NCI-H2171 treated with DMSO at 0.1 percent for 48 hours (cell line): ENCODE measurements at regions not wholly inside any gene's neighbourhood (a gene's known extent, or its start where the extent isn't known, plus 50 kb on each side); places are given as distances from the start of the nearest gene placed in this dataset.

Experiments
- DNase-seq: peaks from one replicate; lab custom pipeline; 2025; lab: John Stamatoyannopoulos, UW

DNA sequence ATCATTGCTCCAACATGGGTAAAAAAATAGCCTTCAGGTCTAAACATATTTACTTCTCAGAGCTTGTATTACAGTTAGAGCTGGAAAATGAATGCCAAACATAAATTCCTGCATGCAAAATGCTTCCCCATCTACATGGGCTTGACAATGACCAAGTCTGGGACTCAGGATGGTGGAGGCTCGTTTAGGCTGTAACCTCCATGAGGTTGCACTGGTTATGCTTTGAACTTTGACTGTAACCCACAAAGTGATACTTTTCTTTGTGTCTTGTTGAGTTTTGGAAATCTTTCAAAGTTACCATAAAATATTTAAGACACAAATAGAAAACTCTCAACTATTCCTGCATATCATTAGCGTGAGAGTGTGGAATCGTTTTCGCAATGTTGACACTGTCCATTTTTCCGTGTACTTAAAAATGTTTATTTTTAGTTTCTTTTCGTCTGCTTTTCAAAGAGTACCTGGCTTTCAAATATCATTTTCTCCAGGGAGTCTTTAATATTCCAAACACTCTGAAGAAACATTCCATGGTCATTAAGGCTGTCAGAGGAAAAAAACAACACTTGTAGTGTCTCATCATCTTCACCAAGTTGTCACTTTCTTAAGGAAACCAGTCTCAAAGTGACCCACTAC, 487.8 kb downstream of the ENC1 start:
- DNase-seq, result no peak

- no peak for DNase-seq
These were observed 488.4 kb downstream of the ENC1 start for GRCh38 chr5:74152136-74152535.

DNA sequence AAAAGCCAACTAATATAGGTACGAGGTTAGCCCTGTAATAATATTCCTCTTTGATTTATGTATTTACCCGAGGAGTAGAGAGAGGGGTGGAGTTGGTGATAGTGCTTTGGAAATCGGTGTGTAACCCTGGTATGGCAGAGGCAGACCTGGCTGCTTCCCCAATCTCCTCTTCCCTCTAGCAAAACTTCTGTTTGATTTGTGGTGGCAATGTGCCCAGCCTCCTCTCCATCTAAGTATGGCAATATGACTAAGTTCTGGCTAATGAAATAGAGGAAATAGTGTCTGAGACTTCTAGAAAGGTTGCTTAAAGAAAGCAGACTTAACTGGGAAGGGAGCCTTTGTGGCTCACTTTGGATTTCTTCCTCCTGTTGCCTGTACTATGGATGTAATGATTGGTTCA, 491.1 kb downstream of the ENC1 start:
- no peak for DNase-seq

DNA sequence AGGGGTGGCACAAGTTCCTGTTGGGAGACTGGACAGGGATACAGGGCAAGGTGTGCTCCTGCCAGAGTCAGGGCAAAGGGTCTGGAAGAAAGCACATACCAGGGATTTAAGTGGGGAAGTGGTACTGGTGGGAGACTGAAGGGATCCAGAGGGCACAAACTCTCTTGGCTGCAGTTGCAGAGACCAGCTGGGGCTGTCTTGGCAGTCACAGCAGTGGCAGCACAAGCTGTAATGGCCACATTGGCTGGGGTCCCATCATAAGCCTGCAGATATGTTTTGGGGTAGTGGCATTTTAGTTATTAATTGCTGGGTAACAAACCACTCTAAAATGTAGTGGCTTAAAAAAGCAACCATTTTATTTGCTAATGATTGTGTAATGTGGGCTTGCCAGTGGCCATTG, 492.2 kb downstream of the ENC1 start:
- no peak for DNase-seq

DNA sequence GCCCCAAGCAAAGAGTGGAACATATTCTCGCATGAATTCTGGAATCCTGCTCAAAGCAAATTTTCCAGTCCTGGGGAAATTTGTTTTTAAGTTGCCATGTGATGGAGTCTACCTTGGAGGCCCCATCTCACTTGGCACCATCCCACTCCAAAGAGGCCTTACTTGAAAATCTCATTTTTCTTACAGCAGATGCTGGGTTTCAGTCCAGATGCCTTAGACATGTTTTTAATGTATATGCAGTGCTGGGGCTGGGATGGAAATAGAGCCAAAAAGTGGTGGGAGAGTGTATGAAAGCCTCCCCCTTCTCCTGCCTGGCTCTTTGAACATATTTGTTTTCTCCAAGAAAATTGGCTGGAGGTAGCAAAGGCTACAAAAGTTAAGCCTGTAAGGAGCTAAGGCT, 493.7 kb downstream of the ENC1 start:
- no peak for DNase-seq

- no peak for DNase-seq
These were observed 494.6 kb downstream of the ENC1 start for GRCh38 chr5:74145951-74146350.

DNA sequence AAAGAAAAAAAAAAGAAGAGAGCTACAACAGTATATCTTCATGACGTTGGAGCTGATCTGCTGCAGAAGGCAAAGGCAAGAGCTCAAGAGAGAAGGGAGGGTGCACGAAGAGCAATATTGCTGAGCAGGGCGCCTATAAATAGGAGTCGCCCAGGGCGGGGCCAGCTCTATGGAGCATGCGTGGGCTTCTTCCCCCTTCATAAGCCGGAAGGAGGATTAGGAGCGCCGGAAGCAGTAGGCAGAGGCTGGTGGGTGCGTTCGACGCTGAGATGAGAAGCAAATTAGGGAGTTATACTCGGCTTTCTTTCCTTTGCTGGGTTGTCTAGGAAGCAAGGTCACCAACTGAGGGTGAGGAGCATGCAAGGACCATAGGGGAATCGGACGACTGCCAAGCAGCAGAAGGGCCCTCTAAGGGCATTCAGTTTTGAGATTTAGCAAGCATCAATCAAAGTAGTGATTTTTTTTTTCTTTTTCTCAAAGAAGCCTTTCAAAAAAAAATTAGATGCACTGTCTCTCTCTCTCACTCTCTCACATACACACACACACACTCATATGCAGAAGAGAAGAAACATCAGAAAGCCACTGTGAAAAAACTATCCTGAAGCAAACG, 496.7 kb downstream of the ENC1 start:
- no peak for DNase-seq

DNA sequence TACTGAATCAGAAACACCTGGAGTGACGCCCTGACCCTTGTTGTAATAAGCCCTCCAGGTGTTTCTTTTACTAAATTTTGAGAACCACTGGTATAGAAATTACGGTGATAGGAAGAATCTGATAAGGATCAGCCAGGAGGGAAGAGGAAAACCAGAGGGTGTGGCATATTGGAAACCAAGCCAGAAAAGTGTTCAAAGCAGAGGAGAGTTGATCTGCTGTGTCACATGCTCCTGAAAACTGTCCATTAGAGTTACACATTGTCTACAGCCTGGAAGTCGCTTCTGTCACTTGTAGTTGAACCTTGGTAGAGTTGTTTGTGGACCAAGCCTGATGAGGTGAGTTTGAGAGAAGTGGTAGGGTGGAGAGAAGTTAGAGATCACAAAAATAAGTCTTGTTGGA, 497.4 kb downstream of the ENC1 start:
- no peak for DNase-seq

DNA sequence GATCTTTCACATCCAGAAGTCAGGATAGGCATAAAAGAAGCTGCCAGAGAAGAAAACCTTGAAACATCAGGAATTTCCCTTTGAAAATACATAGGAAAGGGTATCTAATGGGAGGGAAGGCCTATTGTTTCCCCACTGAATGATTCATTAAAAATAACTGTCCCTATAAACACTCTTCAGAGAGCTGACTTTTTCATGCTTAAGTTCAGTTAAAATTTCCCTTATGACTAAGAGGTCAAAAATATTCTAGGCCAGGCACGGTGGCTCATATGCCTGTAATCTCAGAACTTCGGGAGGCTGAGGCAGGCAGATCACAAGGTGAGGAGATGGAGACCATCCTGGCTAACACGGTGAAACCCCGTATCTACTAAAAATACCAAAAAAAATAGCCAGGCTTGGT, 499.5 kb downstream of the ENC1 start:
- no peak for DNase-seq

GRCh38 chr5:74140409-74140808, 500.1 kb downstream of the ENC1 start:
- no peak for DNase-seq

- no peak for DNase-seq
These were observed 500.9 kb downstream of the ENC1 start for GRCh38 chr5:74139589-74139988.

GRCh38 chr5:74138721-74139120, 501.8 kb downstream of the ENC1 start:
- no peak for DNase-seq

- DNase-seq, result peak; percentile 56
These were observed 504.2 kb downstream of the ENC1 start for GRCh38 chr5:74136276-74136825.

DNA sequence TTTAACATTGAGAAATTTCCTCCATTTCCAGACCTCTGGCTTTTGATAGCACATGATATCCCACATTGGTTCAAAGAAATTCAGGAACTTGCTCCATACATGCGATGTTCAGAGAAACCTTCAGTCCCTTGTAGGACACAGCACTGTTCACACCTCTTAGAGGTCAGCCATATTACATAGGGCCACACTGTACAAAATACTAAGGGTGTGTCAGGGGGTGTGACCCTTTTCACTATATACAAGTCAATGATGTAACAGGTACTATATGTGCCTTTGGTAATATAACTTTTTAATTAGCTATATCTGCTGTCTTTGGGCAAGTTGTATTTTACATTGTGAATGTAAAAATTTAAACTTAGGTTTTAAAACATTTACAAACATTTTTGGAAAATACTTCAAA, 505.5 kb downstream of the ENC1 start:
- DNase-seq, result no peak

- DNase-seq, result no peak
These were observed 506.5 kb downstream of the ARHGEF28 start for GRCh38 chr5:74132485-74132884.

GRCh38 chr5:74131250-74131649, 505.3 kb downstream of the ARHGEF28 start:
- no peak for DNase-seq

DNA sequence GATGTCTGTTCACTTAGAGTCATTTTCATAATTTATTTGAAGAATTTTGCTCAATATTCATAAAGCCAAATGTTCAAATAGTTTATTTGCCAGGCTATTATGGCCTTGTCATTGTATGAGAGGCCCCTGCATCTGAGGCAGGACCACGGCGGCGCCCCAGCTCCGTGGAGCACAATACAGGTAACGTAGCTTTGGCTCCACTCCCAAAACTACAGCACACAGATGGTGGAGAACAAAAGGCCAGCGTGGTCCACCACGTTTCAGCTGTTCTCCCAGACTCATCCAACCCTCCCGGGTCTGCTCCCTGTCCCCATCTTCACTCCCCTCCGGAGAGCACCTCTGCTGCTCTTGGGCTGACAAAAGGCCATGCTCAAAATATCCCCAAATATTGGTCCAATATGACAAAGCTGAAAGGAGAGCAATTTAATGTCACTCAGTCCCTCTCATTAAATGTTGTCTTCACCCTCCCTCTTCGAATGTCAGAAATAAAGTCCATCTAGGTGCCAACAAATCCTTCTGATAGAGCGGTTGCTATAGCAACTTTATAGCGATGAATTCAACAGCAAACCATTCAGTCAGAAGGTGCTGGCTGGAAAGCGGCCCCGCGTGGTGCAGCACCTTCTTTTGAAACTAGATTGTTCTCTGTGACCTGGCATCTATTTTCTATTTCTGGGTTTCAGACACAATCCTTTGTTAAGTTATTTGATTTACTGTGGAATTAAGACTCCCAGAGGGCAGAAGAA, 504.3 kb downstream of the ARHGEF28 start:
- peak; percentile 73 for DNase-seq

DNA sequence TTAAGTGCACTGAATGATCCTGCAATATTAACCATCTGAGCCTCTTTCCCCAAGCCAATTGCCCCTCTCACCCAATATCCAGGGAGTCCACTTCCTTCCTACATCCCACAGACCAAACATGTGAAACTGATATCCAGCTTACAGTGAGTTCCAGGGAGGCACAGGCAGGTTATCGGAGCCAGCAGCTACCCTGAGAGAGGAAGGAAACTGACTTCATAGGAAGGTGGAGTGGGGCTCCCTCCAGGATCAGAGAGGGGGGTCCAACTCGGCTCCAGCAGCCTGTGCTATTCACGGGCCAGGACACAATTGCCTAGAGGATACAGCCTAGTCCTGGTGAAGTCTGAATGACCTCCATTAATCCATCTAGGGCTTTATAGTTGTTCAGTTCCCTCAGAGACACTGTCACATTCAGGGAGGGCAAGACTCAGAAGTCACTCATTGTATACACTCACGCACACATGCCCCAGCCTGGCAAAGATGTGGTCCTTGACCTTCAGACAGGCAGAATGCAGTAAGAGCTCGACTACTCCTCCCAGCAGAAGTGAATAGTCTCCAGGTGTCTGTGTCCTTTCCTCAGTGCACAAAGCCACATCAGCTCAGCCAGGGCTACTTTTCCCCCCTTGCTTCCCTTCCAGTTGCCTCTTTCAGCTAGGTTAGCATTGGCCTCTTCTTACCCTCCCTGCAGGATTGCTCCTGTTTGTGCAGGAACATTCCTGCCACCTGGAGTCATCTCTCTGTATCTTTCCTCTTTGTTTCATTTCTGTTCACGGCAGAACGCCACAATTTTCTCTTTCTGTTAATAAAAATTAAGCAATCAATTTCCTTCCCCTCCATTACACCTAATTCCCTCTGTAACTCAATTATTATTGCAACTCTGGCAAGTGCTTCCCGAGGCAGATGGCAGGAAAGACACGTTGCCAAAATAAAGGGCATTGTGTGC, 501.7 kb downstream of the ARHGEF28 start:
- DNase-seq, result peak; percentile 92

DNA sequence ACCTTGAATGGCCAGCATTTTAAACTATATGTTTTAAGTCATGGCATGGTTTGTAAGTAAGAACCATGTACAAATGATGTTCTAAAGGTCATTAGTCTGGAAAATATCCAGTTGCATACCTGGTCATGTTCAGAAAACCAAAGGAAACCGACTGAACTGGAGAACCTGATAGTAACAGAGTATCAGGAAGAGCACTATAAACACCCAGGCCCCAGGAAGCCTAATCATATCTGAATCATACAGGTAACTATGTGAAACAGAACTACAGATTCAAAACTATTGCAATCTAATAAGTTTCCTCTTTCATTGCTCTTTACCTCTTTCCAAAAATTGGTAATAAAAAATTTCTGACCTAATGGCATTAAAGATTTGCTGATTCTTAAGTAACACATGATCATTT, 500.3 kb downstream of the ARHGEF28 start:
- DNase-seq, result no peak

GRCh38 chr5:74124826-74125225, 498.8 kb downstream of the ARHGEF28 start:
- DNase-seq, result no peak

- DNase-seq, result no peak
These were observed 497.9 kb downstream of the ARHGEF28 start for GRCh38 chr5:74123929-74124328.

DNA sequence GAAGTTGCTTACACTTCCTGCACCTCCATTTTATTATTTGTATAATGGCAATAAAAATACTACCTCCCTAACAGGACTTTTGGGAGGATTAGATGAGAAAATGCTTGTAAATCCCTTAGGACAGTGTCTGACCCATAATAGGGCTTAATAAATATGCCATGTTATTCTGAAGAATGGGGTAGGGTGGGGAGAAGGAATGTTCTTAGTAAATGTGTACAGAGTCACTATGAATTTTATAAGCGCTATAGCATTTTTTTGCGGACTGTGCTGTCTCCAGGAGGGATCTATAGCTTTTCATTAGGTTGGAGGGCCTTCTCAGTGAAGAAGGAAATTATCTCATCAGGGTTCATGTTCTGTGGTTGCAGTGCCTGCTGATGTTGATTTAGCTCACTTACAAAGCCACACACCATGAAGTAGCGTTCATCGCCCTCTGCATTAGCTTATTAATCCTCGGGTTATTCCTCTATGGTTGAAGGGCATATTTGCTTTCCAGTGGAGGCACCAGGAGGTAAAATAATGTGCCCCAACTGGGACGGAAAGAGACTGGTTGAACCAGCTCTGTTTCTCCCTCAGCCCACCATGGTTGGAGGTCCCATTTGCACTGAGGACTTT, 497.1 kb downstream of the ARHGEF28 start:
- no peak for DNase-seq
